HEK293T (cell line): ENCODE measurements at regions not wholly inside any gene's neighbourhood (a gene's known extent, or its start where the extent isn't known, plus 50 kb on each side); places are given as distances from the start of the nearest gene placed in this dataset.

Experiments used
- BHLHE40 ChIP-seq: fragments of 450-650 bp; IDR thresholded peaks from 2 replicates; pipeline ENCODE4 v1.6.1; 2016; ENCODE audit warnings: mild to moderate bottlenecking, moderate library complexity, borderline replicate concordance
- HDGF ChIP-seq: fragments of 450-650 bp; IDR thresholded peaks from 2 replicates; pipeline ENCODE4 v1.6.1; 2017; ENCODE audit warnings: antibody characterized with exemption, borderline replicate concordance

DNA sequence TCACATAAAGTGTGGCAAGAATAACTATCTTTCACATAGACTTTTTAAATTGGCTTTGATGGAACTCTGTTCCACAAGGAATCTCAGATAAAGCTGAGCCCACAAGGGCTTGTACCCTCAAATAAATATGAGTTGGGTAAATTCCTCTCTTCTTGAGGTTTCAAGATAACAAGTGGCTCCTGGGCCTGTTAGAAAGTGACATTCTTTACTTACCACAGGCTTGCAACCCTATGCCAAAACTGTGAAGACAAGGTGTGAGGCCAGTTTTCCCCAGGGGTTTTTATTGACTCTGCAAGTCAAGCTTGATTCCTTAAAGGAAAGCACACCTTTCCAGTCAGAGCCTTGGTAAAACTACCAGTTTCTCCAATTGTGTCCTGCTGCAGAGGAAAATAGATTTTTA lies 664.8 kb upstream of the GJE1 start:
- TF ChIP-seq BHLHE40 (no peak), HDGF (no peak)
